Ishikawa (cell line): ENCODE measurements at regions not wholly inside any gene's neighbourhood (a gene's known extent, or its start where the extent isn't known, plus 50 kb on each side); places are given as distances from the start of the nearest gene placed in this dataset.

Experiments used
- CEBPB ChIP-seq: IDR thresholded peaks from 2 replicates; pipeline ENCODE4 v1.6.1; 2012
- CREB1 ChIP-seq: IDR thresholded peaks from 2 replicates; pipeline ENCODE4 v1.6.1; 2012; ENCODE audit warnings: low read depth
- EGR1 ChIP-seq: IDR thresholded peaks from 2 replicates; pipeline ENCODE4 v1.6.1; 2012
- EP300 ChIP-seq: IDR thresholded peaks from 2 replicates; pipeline ENCODE4 v1.6.1; 2012; ENCODE audit warnings: borderline replicate concordance
- FOXM1 ChIP-seq: IDR thresholded peaks from 2 replicates; pipeline ENCODE4 v1.6.1; 2012; ENCODE audit warnings: low read depth, borderline replicate concordance
- NFIC ChIP-seq: IDR thresholded peaks from 2 replicates; pipeline ENCODE4 v1.6.1; 2012
- RAD21 ChIP-seq: IDR thresholded peaks from 2 replicates; pipeline ENCODE4 v1.6.1; 2012; ENCODE audit warnings: low read depth
- TAF1 ChIP-seq: IDR thresholded peaks from 2 replicates; pipeline ENCODE4 v1.6.1; 2012; ENCODE audit warnings: low read depth, mild to moderate bottlenecking
- TCF12 ChIP-seq: IDR thresholded peaks from 2 replicates; pipeline ENCODE4 v1.6.1; 2012; ENCODE audit warnings: low read depth
- TEAD4 ChIP-seq: IDR thresholded peaks from 2 replicates; pipeline ENCODE4 v1.6.1; 2012
- YY1 ChIP-seq: IDR thresholded peaks from 2 replicates; pipeline ENCODE4 v1.6.1; 2012; ENCODE audit warnings: low read depth
- ZBTB7A ChIP-seq: IDR thresholded peaks from 2 replicates; pipeline ENCODE4 v1.6.1; 2012; ENCODE audit warnings: low read depth
- TF ChIP-seq, protein P1 (sequence below): IDR thresholded peaks from 2 replicates; pipeline ENCODE4 v1.6.1; 2012
- TF ChIP-seq, protein P2 (sequence below): IDR thresholded peaks from 2 replicates; pipeline ENCODE4 v1.6.1; 2012; ENCODE audit warnings: low read depth, mild to moderate bottlenecking
- TF ChIP-seq, protein P3 (sequence below): IDR thresholded peaks from 2 replicates; pipeline ENCODE4 v1.6.1; 2012

DNA sequence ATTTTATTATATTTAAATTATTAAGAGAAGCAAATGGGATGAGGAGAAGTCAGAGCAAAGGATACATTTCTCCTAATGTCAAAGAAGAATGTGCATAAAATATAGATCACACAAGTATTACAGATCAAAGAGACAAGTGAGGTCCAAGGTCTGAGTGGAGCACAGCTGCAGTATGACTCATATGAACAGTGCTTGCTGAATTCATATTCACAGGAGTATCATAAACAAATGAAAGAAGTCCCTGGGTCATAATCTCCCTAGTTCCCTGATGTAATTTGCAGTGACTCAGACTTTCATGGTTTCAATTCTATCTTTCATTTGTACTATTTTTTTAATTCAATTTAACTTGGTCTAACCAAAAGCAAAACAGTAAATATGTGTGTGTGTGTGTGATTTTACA is 499.0 kb upstream of the CCDC179 start:
- TF ChIP-seq, protein P1, sequence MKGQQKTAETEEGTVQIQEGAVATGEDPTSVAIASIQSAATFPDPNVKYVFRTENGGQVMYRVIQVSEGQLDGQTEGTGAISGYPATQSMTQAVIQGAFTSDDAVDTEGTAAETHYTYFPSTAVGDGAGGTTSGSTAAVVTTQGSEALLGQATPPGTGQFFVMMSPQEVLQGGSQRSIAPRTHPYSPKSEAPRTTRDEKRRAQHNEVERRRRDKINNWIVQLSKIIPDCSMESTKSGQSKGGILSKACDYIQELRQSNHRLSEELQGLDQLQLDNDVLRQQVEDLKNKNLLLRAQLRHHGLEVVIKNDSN: no peak
- TF ChIP-seq YY1 (no peak), EGR1 (no peak), CEBPB (no peak), RAD21 (no peak), ZBTB7A (no peak), FOXM1 (no peak)
- TF ChIP-seq, protein P2, sequence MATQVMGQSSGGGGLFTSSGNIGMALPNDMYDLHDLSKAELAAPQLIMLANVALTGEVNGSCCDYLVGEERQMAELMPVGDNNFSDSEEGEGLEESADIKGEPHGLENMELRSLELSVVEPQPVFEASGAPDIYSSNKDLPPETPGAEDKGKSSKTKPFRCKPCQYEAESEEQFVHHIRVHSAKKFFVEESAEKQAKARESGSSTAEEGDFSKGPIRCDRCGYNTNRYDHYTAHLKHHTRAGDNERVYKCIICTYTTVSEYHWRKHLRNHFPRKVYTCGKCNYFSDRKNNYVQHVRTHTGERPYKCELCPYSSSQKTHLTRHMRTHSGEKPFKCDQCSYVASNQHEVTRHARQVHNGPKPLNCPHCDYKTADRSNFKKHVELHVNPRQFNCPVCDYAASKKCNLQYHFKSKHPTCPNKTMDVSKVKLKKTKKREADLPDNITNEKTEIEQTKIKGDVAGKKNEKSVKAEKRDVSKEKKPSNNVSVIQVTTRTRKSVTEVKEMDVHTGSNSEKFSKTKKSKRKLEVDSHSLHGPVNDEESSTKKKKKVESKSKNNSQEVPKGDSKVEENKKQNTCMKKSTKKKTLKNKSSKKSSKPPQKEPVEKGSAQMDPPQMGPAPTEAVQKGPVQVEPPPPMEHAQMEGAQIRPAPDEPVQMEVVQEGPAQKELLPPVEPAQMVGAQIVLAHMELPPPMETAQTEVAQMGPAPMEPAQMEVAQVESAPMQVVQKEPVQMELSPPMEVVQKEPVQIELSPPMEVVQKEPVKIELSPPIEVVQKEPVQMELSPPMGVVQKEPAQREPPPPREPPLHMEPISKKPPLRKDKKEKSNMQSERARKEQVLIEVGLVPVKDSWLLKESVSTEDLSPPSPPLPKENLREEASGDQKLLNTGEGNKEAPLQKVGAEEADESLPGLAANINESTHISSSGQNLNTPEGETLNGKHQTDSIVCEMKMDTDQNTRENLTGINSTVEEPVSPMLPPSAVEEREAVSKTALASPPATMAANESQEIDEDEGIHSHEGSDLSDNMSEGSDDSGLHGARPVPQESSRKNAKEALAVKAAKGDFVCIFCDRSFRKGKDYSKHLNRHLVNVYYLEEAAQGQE: no peak

DNA sequence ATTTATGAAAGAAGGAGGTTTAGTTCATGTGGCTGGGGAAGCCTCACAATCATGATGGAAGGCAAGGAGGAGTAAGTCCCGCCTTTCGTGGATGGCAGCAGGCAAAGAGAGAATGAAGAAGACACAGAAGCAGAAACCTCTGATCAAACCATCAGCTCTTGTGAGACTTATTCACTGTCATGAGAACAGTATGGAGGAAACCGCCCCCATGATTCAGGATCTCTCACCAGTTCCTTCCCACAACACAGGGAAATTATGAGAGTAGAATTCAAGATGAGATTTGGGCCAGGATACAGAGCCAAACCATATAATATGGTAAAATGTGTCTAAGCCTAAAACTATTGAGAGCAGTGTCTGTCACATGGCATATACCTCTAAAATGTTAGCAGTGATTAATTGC is 503.8 kb upstream of the CCDC179 start:
- TF ChIP-seq EP300 (no peak), CEBPB (no peak), EGR1 (no peak), NFIC (no peak), CREB1 (no peak), TEAD4 (no peak)
- TF ChIP-seq, protein P3, sequence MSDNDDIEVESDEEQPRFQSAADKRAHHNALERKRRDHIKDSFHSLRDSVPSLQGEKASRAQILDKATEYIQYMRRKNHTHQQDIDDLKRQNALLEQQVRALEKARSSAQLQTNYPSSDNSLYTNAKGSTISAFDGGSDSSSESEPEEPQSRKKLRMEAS: no peak

DNA sequence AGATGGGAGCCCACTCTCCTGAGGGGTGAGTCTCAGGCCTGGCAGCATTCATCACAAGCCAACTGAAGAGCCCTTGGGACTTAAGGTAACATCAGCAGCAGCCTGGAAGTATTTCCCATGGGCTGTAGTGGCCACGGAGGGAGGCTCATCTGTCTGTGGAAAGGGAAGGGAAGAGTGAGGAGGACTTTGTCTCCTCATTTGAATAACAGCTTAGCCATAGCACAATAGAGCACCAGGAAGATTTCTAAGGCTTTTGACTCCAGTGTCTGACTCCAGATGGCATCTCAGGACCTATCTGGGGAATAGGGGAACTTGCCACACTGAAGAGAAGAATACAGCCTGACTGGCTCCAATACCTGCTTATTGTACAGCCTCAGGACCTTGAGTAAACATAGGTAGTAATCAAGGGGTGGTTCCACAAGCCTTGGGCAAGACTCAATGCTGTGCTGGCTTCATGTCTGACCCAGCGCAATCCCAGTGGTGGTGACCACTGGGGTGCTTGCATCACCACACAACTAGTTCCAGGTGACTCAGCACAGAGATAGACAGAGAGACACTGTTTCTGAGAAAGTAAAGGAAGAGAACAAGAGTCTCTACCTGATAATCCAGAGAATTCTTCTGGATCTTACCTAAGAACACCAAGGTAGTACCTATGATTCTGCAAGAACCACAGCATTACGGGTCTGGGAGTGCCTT is 510.5 kb upstream of the CCDC179 start:
- TF ChIP-seq, protein P3: no peak
- TF ChIP-seq FOXM1: no peak
- TF ChIP-seq TEAD4: no peak
- TF ChIP-seq ZBTB7A: no peak
- no peak for TF ChIP-seq CEBPB
- TF ChIP-seq CREB1: no peak
- TF ChIP-seq YY1: no peak
- no peak for TF ChIP-seq TCF12

DNA sequence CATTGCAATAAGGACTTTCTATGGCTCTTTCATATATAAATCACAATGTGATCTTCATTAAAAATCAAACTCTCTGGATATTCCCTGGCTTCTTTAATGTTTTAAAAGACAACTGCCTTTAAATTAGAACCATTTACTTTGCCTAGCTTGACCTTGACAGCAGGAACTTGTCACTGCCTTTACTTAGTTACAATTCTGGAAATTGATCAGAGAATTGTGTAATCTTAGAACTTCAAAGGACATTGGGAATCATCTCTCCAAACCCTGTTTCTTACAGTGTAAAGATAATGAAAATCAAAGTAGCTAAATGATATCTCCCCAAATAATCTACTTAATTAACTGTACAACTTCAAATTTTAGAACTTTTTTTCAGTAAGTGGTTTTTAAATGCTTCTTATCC is 517.6 kb upstream of the CCDC179 start:
- TF ChIP-seq NFIC (no peak), CEBPB (no peak), CREB1 (no peak), EP300 (no peak), TEAD4 (no peak), TCF12 (no peak), FOXM1 (no peak), RAD21 (no peak), YY1 (no peak)
- TF ChIP-seq, protein P1: no peak
- TF ChIP-seq, protein P3: no peak

DNA sequence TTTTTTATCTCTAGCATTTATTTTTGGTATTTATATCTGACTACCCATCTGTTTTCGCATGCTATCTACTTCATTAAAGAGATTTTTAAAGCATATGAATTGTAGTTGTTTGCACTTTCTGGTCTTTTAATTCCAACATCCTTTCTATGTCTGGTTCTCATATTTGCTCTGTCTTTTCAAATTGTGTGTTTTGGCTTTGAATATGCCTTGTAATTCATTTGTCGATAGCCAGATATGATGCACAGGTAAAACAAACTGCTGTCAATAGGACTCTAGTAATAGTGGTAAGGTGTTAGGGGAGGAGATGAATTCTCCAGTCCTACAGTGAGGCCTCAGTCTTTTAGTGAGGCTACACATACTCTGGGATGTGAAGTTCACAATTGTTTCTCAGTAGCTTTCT is 530.8 kb upstream of the CCDC179 start:
- TF ChIP-seq TAF1: no peak
- no peak for TF ChIP-seq RAD21
- no peak for TF ChIP-seq ZBTB7A
- no peak for TF ChIP-seq TEAD4
- TF ChIP-seq CREB1: no peak
- TF ChIP-seq, protein P3: no peak
- no peak for TF ChIP-seq TCF12
- no peak for TF ChIP-seq EGR1
- TF ChIP-seq, protein P1: no peak

DNA sequence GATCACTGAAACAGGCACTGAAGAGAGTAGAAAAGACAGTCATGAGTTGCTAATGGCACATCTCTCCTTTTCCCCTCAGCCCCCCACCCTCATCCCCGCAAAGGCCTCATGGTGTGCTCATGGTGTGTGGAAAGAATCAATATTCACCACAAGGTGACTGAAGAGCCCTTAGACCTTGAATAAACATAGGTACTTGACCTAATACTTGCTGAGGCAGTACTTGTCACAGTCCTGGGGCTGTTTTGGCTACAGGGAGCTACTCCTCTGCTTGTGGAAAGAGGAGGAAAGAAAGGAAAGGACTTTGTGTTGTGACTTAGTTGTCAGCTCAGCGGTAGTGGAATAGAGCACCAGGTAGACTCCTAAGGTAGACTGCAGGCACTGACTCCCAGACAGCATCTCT is 537.8 kb upstream of the CCDC179 start:
- TF ChIP-seq NFIC (no peak), TAF1 (no peak), TEAD4 (no peak), EP300 (no peak), CREB1 (no peak)

DNA sequence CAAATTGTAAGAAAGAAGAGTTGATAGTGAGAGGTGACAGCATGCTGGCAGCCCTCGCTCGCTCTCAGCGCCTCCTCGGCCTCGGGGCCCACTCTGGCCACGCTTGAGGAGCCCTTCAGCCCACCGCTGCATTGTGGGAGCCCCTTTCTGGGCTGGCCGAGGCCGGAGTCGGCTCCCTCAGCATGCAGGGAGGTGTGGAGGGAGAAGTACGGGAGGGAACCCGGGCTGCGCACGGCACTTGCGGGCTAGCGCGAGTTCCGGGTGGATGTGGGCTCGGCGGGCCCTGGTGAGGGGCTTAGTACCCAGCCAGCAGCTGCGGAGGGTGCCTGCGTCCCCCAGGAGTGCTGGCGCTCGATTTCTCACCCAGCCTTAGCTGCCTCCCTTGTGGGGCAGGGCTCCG is 539.7 kb upstream of the CCDC179 start:
- TF ChIP-seq ZBTB7A: no peak
